Skeletal muscle tissue (tissue), 3 donors: ENCODE measurements at regions not wholly inside any gene's neighbourhood (a gene's known extent, or its start where the extent isn't known, plus 50 kb on each side); places are given as distances from the start of the nearest gene placed in this dataset.

ENCODE experiments used
- H3K27ac ChIP-seq: one replicate; pipeline ENCODE4 v1.7.0; 2013; ENCODE audit warnings: mild to moderate bottlenecking, low read depth, low read length, inconsistent platforms
- H3K27me3 ChIP-seq, 3 donors: one replicate each; pipeline ENCODE4 v1.7.0; 2013; ENCODE audit warnings: low read length in 3 of 3; ENCODE audit not compliant: control insufficient read depth in 3 of 3, insufficient read depth in 3 of 3
- H3K36me3 ChIP-seq, 3 donors: one replicate each; pipeline ENCODE4 v1.7.0; 2013; ENCODE audit warnings: low read length in 3 of 3; ENCODE audit not compliant: control insufficient read depth in 3 of 3, insufficient read depth in 3 of 3
- H3K4me1 ChIP-seq, 3 donors: one replicate each; pipeline ENCODE4 v1.7.0; 2013; ENCODE audit warnings: low read length in 3 of 3, mild to moderate bottlenecking in 3 of 3; ENCODE audit not compliant: control insufficient read depth in 3 of 3, insufficient read depth in 3 of 3
- H3K4me3 ChIP-seq, 3 donors: one replicate each; pipeline ENCODE4 v1.7.0; 2013; ENCODE audit warnings: low read length in 3 of 3
- H3K9ac ChIP-seq, 3 donors: one replicate each; pipeline ENCODE4 v1.7.0; 2013; ENCODE audit warnings: low read length in 3 of 3, mild to moderate bottlenecking in 3 of 3, moderate library complexity in 2 of 3, low read depth in 1 of 3
- H3K9me3 ChIP-seq, 3 donors: one replicate each; pipeline ENCODE4 v1.7.0; 2013; ENCODE audit warnings: low read length in 3 of 3; ENCODE audit not compliant: control insufficient read depth in 3 of 3
- donor health status: Osteomylitis.

DNA sequence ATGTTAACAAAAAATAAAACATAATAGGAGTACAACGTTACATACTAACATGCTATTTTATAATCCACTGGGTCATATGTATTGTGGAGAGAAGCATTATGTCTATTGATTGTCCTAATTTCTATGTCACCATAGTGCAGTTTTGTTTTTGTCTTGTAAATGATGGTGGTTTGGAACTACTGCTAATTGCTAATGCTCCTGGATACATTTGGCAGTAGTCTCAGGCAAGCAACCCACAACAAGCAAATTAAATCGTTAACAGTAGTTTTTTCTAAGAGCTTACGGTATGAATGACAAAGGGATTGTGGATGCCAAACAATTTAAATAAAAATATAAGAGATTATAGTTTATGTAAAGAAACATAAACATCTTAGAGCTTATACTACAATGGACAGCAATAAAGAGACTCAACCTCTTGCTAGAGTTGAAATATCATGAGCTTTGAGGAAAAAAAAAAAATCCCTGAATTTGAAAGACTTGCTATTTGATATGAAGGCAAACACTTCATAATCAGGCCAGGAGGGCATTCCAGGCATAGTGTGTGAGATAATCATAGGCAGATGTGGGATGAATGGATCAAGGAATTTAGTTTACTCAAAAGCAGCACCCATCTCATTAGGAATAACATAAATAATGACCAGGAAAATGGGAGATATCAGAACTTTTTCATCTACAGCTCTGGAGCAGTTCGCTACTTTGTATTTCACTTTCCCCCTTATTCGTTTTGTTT is 181.3 kb downstream of the CCDC59 start:
- Histone ChIP-seq H3K27ac (no peak overlapping the region), H3K4me3 (no peak overlapping the region)

DNA sequence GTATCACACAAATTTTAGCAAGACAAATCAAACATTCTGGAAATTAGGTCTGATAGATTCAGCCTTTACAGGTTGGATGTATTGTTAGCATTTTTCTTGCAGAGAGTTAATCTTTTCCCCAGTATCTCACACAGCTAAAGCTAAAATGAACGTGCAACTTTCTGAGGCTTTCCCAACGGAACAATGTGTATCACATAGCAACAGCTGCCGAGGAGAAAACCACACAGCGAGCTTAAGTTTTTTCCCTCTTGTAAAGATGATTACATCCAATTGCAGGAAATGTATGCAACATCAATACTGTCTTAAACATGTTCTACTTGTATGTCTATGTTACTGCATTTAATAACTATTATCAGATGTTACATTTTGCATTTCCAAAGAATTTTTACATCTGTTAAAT is 182.2 kb downstream of the CCDC59 start:
- Histone ChIP-seq H3K27ac (no peak overlapping the region), H3K4me1 (no peaks in the 10 kb centered on the region), H3K9me3 (no peaks in the 10 kb centered on the region), H3K9ac (no peak overlapping the region), H3K36me3 (no peaks in the 10 kb centered on the region), H3K27me3 (no peaks in the 10 kb centered on the region), H3K4me3 (no peak overlapping the region)

More for the DNA sequence above, 181.3 kb downstream of the CCDC59 start:
- no peak overlapping the region for H3K9ac ChIP-seq
- no peaks in the 10 kb centered on the region for H3K9me3 ChIP-seq
- H3K36me3 ChIP-seq, result no peaks in the 10 kb centered on the region
- no peaks in the 10 kb centered on the region for H3K27me3 ChIP-seq
- H3K4me1 ChIP-seq, result no peaks in the 10 kb centered on the region

DNA sequence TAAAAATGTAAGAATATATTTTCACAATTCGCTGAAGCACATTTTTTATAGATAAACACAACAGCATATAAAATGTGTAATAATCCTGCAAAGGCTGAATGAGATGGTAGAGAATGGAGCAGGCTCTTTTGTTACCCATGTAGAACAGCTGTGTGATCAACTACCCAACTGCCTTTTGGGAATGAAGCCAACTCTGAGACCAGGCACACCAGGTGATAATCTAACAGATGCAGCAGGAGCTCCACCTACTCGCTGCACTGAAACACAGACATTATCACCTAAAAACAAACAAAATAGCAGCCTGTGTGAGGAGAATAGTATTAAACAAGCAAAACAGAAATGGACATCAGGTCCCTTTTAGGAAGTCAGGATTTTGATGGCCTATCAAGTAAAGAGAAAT is 183.3 kb downstream of the CCDC59 start:
- Histone ChIP-seq H3K27ac (no peak overlapping the region), H3K9ac (no peak overlapping the region), H3K27me3 (no peaks in the 10 kb centered on the region), H3K4me3 (no peak overlapping the region), H3K4me1 (no peaks in the 10 kb centered on the region), H3K36me3 (no peaks in the 10 kb centered on the region), H3K9me3 (no peaks in the 10 kb centered on the region)

DNA sequence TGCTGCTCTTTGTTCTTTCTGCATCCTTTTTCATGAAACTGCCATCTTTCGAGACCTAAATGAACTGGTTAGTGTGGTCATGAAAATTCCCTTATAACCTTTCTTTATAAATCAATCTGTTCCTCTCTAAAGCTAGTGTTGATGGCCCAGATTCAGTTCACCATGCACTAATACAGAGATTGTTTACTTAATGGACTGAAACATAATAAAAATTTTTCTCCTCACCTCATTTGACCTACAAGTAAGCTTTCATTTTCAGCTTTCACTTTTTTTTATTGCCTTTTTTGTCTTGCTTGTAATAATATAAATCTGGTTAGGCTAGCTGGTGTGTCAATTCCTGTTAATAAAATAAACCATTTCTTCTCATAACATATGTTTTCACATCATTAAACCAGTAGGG is 183.8 kb downstream of the CCDC59 start:
- H3K4me3 ChIP-seq, result no peak overlapping the region
- no peaks in the 10 kb centered on the region for H3K36me3 ChIP-seq
- no peaks in the 10 kb centered on the region for H3K4me1 ChIP-seq
- no peaks in the 10 kb centered on the region for H3K9me3 ChIP-seq
- no peaks in the 10 kb centered on the region for H3K27me3 ChIP-seq
- H3K9ac ChIP-seq, result no peak overlapping the region
- no peak overlapping the region for H3K27ac ChIP-seq

DNA sequence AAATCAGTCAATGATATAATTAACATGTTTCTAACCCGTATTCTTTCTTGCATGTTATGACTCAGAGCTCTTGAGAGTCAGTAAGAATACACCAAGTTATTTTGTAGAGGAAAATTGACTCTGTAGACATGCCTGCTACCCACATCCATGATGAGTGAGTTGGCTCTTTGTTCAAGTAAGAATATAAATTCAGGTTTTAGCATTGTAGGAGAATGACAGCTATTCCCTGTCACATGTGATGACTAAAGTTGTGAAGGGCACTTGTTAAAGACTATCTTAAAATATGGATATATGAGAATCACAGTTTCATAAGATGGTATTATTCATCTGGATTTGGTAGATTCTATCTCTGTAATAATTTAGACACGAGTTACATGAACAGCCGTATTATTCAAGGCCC is 209.1 kb downstream of the CCDC59 start:
- Histone ChIP-seq H3K4me3 (no peak overlapping the region), H3K4me1 (no peaks in the 10 kb centered on the region), H3K9ac (no peak overlapping the region), H3K9me3 (no peaks in the 10 kb centered on the region), H3K27me3 (no peaks in the 10 kb centered on the region), H3K27ac (no peak overlapping the region), H3K36me3 (no peaks in the 10 kb centered on the region)

DNA sequence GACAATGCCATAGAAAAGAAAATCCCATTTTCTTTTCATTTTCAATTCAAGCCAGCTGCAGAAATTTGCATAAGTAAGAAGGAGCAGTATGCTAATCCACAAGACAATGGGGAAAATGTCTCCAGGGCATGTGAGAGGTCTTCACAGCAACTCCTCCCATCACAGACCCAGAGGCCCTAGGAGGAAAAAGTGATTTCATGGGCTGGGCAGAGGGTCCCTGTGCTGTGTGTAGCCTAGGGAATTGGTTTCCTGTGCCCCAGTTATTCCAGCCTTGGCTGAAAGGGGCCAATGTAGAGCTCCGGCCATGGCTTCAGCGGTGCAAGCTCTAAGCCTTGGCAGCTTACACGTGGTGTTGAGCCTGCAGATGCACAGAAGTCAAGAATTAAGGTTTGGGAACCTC is 211.4 kb downstream of the CCDC59 start:
- Histone ChIP-seq H3K36me3 (no peaks in the 10 kb centered on the region), H3K27me3 (no peaks in the 10 kb centered on the region), H3K4me1 (no peaks in the 10 kb centered on the region), H3K9ac (no peak overlapping the region), H3K4me3 (no peak overlapping the region), H3K27ac (no peak overlapping the region), H3K9me3 (no peaks in the 10 kb centered on the region)

DNA sequence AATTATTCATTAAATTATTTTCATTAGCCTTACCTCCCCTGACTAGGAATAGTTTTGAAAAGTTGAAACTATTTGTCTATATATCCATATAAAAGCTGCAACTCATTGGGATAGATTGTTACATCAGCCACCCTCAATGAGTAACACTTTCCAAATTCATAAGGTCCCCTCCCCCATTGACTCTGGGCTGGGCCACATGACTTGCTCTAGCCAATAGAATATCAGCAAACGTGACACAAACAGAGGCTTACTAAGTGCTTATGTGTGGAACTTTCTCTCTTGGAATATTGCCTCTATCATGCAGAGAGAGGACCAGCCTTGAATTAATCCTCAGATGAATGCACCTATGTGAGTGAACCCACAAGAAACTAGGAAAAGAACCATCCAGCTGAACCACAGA is 213.7 kb downstream of the CCDC59 start:
- no peak overlapping the region for H3K27ac ChIP-seq
- H3K9ac ChIP-seq, result no peak overlapping the region
- no peaks in the 10 kb centered on the region for H3K4me1 ChIP-seq

DNA sequence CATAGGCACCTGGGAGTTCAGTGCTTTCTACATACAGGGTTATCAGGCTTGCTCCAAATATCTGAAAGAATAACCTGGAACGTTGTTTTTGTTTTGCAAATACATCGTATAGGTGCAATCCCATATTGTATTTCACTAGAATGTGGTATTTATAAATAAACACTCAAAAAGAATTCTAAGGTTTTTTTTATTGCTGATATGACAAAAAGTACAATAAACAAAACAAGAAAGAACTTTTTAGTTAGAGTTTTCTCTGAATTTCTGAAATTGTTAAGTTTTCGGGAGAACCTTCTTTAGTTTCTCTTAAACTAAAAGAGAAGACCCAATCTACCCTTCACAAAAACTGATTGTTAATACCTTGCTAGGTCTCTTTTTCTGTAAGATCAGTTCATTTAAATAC is 225.8 kb downstream of the CCDC59 start:
- no peak overlapping the region for H3K4me3 ChIP-seq
- H3K27ac ChIP-seq, result no peak overlapping the region
- H3K27me3 ChIP-seq, result no peaks in the 10 kb centered on the region
- no peak overlapping the region for H3K9ac ChIP-seq
- H3K9me3 ChIP-seq, result no peaks in the 10 kb centered on the region
- no peaks in the 10 kb centered on the region for H3K36me3 ChIP-seq
- H3K4me1 ChIP-seq, result no peaks in the 10 kb centered on the region

More for the DNA sequence above, 213.7 kb downstream of the CCDC59 start:
- no peaks in the 10 kb centered on the region for H3K36me3 ChIP-seq
- no peaks in the 10 kb centered on the region for H3K9me3 ChIP-seq
- H3K27me3 ChIP-seq, result no peaks in the 10 kb centered on the region
- H3K4me3 ChIP-seq, result no peak overlapping the region

DNA sequence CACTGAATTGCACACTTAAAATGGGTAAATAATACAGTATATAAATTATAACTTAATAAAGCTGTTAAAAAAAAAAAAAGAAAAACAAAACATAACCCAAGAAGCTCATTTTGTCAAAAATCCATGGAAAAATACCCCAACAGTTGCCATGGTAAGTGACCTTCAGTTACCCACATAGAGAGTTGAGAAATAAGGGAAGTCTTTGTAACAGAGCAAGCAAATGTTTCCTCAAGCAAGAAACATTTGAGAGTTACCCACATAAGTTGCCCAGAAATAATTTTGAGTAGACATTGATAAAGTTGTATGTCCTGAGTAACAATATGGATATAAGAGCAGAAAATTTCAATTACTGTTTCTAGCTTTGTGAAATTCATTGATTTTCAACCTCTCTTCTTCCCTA is 227.4 kb downstream of the CCDC59 start:
- no peaks in the 10 kb centered on the region for H3K36me3 ChIP-seq

DNA sequence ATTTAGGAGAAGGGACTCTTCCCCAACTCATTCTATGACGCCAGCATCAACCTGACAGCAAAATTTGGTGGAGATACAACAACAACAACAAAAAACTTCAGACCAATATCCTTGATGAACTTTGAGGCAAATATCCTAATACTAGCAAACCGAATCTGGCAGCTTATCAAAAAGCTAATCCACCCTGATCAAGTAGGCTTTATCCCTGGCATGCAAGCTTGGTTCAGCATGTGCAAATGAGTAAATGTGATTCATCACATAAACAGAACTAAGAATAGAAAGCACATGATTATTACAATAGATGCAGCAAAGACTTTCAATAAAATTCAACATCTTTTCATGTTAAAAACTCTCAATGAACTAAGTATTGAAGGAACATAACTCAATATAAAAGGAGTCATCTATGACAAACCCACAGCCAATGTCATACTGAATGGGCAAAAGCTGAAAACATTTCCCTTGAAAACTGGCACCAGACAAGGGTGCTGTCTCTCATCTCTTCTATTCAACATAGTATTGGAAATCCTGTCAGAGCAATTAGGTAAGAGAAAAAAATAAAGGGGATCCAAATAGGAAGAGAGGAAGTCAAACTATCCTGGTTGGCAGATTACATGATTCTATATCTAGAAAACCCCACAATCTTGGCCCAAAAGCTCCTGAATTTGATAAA is 233.3 kb downstream of the CCDC59 start:
- Histone ChIP-seq H3K27ac (no peak overlapping the region), H3K27me3 (no peaks in the 10 kb centered on the region), H3K4me3 (no peak overlapping the region), H3K36me3 (no peaks in the 10 kb centered on the region), H3K9ac (no peak overlapping the region), H3K4me1 (no peaks in the 10 kb centered on the region), H3K9me3 (no peaks in the 10 kb centered on the region)

More for the DNA sequence above, 227.4 kb downstream of the CCDC59 start:
- Histone ChIP-seq H3K4me1 (no peaks in the 10 kb centered on the region), H3K27me3 (no peaks in the 10 kb centered on the region), H3K27ac (no peak overlapping the region), H3K9ac (no peak overlapping the region), H3K4me3 (no peak overlapping the region), H3K9me3 (no peaks in the 10 kb centered on the region)
